ENCODE measurements at regions not wholly inside any gene's neighbourhood (a gene's known extent, or its start where the extent isn't known, plus 50 kb on each side); places are given as distances from the start of the nearest gene placed in this dataset.

DNA sequence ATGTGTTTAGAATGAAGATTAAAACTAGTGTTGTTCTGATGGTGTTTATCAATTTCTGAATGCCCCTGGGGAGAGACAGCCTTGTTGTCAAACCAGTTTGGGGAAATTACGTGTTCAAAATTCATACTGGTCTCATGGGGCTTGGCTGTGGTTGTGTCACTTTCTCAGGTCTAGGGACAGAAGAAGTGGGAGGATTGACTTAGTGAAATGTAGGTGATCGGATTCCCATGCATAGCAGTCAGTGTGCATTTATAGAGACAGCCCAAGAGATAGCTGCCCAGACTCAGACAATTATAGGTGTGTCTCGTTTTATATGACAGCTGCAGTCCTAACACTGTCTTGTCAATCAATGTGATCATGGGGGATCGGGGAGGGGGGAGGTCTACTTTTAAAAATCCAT is 94.4 kb upstream of the CLCN4 start:
- no peaks in the 10 kb centered on the region for H3K4me1 ChIP-seq
- intact Hi-C loops (cut with DNase I; ENCODE audit: low total_unique reads), result no loop called here
- no peaks in the 10 kb centered on the region for H3K9me3 ChIP-seq
- H3K36me3 ChIP-seq, result no peaks in the 10 kb centered on the region
- H3K27ac ChIP-seq, result no peak overlapping the region
- TF ChIP-seq POLR2A (IDR thresholded peaks at IDR 0.05) (no peak), CTCF (IDR thresholded peaks at IDR 0.05) (no peak)
- no peaks in the 10 kb centered on the region for H3K27me3 ChIP-seq
- no peak for DNase-seq
- H3K4me3 ChIP-seq, result no peak overlapping the region

DNA sequence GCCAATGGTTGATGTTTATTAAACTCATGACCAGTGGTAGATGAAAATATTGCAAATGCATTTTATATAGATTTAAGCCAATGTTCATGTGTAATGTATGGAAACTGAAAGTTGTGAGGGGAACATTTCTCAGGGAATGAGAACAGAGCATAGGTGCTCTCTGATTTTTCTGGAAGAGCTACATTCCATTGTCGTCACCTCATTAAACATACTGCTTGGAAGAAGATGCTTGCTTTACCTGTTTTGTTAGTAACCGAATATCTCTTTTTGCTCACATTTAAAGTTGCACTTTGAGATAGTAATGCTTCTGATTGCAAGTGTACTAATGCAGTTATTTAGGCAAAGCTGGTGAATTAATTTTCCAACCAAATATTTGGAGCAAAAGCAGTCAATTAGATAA is 93.8 kb upstream of the CLCN4 start:
- no peak overlapping the region for H3K4me3 ChIP-seq
- no peaks in the 10 kb centered on the region for H3K4me1 ChIP-seq
- no peak overlapping the region for H3K27ac ChIP-seq
- TF ChIP-seq CTCF (IDR thresholded peaks at IDR 0.05) (no peak), POLR2A (IDR thresholded peaks at IDR 0.05) (no peak)
- no peaks in the 10 kb centered on the region for H3K27me3 ChIP-seq
- no peak for DNase-seq
- no peaks in the 10 kb centered on the region for H3K36me3 ChIP-seq
- intact Hi-C loops (cut with DNase I; ENCODE audit: low total_unique reads), result no loop called here
- H3K9me3 ChIP-seq, result no peaks in the 10 kb centered on the region

- no peaks in the 10 kb centered on the region for H3K36me3 ChIP-seq
- H3K27me3 ChIP-seq, result no peaks in the 10 kb centered on the region
- TF ChIP-seq POLR2A (IDR thresholded peaks at IDR 0.05) (no peak), CTCF (IDR thresholded peaks at IDR 0.05) (no peak)
- no peaks in the 10 kb centered on the region for H3K9me3 ChIP-seq
- intact Hi-C loops (cut with DNase I; ENCODE audit: low total_unique reads), result no loop called here
- no peak for DNase-seq
- H3K4me3 ChIP-seq, result no peak overlapping the region
- H3K27ac ChIP-seq, result no peak overlapping the region
- H3K4me1 ChIP-seq, result no peaks in the 10 kb centered on the region
Measured at GRCh38 chrX:10064736-10065135, 92.0 kb upstream of the CLCN4 start.

DNA sequence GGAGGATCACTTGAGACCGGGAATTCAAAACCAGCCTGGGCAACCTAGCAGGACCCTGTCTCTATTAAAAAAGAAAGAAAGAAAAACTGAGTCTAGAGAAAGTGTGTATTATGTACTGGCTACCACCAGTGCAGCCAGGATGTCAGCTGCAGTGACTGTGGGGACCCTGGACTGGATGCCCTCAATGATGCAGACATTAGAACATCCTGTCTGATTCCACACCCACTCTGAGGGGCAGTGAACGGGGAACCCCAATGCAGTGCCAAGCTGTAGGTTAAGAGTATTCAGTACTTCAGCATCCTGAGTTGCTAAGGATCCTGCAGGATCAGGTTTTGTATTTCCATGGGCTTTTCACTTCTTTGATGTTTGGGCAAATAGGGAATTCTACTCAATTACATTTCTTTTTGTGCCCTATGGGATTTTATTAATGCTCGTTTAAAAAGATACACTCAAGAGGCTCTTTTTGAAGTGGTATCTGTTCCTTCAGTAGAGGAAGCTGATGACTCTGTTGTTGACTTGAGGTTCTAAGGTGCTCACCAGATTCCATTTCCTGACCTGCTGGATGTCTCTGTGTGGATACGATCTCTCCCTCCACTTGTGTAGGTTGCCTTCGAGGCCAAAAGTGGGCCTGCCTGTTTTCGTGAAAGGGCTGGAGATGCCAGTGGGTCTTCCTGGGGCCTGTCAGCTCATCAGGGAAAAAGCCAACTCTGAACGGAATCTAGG is 85.9 kb upstream of the CLCN4 start:
- no peaks in the 10 kb centered on the region for H3K36me3 ChIP-seq
- DNase-seq, result no peak
- no peaks in the 10 kb centered on the region for H3K27me3 ChIP-seq
- TF ChIP-seq POLR2A (IDR thresholded peaks at IDR 0.05) (no peak), CTCF (IDR thresholded peaks at IDR 0.05) (no peak)
- H3K27ac ChIP-seq, result no peak overlapping the region
- no peaks in the 10 kb centered on the region for H3K4me1 ChIP-seq
- H3K9me3 ChIP-seq, result no peaks in the 10 kb centered on the region
- H3K4me3 ChIP-seq, result no peak overlapping the region
- intact Hi-C loops (cut with DNase I; ENCODE audit: low total_unique reads), result no loop called here

- Histone ChIP-seq H3K4me1 (no peaks in the 10 kb centered on the region), H3K27me3 (no peaks in the 10 kb centered on the region), H3K27ac (no peak overlapping the region), H3K9me3 (no peaks in the 10 kb centered on the region), H3K36me3 (no peaks in the 10 kb centered on the region), H3K4me3 (no peak overlapping the region)
- TF ChIP-seq CTCF (IDR thresholded peaks at IDR 0.05), result no peak
- TF ChIP-seq POLR2A (IDR thresholded peaks at IDR 0.05), result no peak
- no peak for DNase-seq
- intact Hi-C loops (cut with DNase I; ENCODE audit: low total_unique reads), result no loop called here
Measured at GRCh38 chrX:10071451-10072144, 85.2 kb upstream of the CLCN4 start.

Data from uterus (tissue), 3 donors.